GM19240 (cell line): ENCODE measurements at regions not wholly inside any gene's neighbourhood (a gene's known extent, or its start where the extent isn't known, plus 50 kb on each side); places are given as distances from the start of the nearest gene placed in this dataset.
A peak's percentile ranks its signal among the peaks of the same experiment; 100 is the strongest.

ENCODE experiments used
- DNase-seq: peaks from one replicate; pipeline ENCODE4 v3.0.0; 2011; ENCODE audit warnings: low spot score; ENCODE audit not compliant: insufficient read length

DNA sequence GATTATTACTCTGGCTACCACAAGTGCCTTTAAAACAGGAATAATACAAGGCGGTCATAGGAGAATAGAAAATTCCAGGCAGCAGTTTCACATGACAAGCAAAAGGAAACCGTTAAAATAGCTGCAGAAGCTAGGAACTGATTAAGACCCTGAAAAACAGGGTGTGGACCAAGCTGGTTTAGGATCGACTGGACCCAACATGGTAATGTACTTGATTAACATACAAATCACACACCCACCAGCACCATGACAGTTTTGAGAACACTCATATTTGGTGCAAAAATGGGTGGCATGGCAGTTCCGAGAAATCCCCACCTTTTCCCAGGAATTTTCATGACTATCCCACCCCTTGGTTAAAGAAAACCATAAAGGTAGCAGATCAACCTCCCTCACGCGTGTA is 51.9 kb upstream of the TMEM163 start:
- DNase-seq, result no peak

DNA sequence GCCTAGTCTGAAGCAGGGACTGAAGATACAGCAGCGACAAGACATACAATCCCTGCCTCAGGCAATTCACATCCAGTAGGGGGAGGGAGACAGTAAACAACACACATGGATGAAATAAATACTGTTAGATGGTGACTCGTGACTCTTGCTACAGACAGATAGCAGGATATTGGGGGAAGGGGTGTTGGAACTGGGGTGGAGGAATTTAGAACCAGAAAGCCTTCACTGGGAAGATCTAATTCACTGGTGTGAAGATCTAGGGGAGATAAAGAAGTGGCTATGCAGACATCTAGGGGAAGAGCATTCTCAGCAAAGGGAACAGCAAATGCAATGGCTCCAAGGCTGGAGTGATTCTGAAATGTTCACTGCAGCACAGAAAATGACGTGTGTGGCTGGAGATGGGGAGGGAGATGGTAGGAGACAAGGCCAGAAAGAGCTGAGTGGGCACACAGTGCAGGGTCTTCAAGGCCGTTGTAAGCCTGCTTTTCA is 52.6 kb upstream of the TMEM163 start:
- no peak for DNase-seq

DNA sequence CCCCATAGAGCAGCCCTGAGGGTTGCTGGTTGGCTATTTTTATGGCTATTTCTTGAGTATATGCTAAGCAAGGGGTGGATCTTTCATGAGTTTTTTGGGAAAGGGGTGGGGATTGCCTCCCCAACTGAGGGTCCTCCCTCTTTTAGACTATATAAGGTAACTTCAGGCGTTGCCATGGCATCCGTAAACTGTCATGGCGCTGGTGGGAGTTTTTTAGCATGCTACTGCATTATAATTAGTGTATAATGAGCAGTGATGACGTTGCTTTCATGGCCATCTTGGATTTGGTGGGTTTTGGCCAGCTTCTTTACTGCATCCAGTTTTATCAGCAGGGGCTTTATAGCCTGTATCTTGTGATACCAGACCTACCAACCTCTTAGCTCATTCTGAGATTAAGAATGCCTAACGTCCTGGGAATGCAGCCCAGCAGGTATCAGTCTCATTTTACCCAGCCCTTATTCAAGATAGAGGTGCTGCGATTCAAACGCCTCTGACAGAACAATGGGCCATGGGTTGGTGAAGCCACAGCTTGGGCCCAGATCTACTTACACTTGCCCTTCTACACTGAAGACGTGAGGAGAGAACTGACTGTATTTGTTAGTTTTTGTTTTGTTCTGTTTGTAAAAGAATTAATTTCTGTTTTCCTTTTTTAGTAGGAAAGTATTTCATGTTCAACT is 53.8 kb upstream of the TMEM163 start:
- DNase-seq, result no peak

DNA sequence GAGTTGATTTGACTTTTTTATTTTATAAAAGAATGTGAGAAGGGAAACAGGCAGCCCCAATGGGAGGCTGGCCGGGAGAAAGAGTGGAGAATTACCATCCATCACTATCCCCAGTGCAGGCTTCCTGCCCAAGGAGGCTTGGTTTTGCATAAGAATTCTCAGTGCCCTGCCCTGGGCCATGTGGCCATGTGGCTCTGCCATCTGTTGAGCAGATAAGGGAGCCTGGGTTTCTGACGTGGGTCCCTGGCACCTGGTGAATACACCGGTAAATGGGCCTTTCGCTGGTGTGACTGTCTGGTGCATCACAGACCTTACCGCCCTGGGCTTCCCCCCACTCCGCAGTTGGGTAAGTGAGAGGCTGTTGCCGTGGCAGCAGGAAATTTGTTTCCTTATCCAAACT is 54.5 kb upstream of the TMEM163 start:
- DNase-seq, result no peak

DNA sequence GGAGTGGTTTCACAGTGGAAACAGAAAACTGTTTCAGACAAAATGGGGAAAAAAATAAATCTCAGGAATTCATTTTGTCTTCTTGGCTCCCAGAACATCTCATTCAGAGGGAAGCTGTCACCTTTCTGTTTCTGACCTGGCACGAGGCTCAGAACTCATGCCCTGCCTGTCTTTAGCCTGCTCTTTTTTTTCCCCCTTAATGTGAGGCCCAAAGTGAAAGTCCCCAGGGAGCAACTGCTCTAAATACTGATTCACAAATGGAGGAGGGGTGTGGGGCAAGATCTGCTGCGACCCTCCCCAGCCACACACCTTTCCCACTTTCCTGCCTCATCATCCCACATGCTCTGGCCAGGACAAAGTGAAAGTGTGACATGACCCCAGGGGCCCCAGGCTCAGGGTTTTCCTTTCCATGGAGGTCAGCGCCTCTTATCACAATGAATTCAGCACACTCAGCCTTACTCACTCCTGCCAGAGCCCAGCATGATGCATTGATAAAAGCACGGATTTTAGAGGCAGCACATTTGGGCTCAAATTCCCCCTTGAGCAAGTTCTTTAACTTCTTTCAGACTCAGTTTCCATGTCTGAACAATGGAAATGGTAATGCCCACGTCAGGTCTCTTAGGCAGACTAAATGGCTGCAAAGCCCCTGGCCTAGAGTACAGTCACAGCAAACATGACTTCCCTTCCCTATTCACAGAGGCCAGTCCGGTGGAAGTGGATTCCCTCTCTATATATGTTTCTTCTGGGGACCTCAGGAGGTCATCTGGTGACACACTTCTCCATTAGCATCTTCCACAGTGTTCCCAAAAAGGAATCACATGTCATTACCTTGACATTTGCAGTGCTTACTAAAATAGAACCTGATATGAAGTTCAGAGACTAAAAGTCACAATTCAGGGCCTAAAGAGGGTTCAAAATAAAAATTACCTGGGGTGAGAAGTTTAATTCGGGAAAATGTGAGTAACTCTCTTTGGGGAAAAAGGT is 55.3 kb upstream of the TMEM163 start:
- DNase-seq, result no peak

DNA sequence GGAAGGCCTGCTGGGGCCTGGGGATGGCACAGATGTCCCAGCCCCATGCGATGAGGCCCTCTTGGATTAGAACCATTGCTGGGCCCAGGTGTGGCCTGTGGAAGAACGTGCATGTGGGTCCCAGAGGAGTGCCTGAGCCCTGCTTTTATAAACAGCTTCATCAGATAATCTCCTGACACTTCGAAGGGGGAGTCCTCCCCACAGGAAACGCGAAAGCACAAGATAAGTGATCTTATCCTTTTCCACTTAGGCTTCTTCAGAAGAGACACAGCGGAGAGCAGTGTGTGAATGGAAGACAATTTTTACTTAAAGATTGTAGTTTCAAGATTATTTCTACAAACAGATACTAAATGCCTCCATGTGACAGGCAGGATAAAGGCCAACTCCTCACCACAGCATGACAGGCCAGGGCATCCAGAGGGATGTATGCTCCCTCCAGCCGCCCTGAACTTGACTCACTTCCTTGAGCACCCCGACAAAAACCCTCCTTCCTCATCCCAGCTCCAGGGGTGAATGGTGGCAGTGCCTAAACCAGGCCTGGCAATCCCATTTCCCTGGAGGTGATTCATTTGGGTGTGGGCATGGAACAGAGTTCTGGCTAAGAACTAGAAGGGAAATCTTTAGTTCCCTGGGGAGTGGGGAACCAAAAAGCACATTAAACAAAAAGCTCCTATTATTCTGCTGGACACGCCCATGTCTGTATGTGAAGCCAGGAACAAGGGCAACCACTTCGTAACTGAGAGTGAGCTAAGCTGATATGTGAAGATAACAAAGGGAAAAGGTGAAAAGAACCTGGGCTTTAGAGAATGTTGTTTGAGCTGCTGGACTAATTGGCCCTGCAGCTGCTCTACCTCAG is 56.2 kb upstream of the TMEM163 start:
- DNase-seq, result no peak

DNA sequence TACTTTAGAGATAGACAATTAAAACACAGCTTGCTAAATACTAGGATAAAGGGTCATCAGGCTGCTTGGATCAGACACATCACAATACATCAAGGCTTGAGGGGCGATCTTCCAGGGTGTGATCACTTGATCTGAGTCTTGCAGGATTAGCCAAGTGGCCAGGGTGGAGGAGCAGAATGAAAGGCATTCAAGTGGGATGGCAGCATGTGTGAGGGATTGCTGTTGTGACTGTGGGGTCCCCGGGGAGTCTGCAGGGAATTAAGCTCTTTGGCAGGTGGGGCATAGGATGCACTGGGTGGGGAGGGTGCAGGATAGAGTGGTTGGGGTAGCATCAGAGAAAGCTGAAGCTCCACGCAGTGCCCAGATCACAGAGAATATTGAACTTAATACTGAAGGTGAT is 58.0 kb upstream of the TMEM163 start:
- DNase-seq, result no peak

DNA sequence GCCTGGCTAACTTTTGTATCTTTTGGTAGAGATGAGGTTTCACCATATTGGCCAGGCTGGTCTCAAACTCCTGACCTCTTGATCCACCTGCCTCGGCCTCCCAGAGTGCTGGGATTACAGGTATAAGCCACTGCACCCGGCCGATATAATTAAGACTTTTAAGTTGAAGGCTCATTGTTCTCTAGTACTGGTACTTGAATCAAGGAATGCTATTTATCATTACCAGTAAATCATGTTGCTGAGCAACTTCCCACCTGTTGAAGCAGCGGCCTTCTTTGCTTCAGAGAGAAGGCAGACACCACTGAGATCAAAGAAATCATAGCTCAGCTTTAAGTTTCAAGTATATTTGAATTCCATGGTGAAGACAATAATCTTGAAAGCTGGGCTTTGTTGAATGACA is 58.8 kb upstream of the TMEM163 start:
- DNase-seq, result no peak

DNA sequence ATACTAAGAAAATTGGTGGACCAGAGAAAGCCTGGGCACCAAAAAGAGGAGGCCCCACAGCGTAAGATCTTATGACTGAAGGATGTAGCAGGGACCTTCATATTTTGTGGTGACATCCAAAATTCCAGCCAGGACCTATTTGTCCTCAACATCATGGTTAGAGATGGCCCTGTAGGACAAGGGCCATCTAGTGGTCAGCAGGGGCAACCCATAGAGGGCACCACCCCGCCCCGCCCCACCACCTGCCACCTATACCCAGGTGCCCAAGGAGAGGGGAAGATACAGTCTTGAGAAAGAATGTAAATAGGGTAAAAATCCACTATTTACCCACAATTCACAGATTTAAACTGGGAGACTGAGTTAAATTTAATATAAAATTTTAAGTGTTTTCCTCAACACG is 59.6 kb upstream of the TMEM163 start:
- DNase-seq, result no peak

DNA sequence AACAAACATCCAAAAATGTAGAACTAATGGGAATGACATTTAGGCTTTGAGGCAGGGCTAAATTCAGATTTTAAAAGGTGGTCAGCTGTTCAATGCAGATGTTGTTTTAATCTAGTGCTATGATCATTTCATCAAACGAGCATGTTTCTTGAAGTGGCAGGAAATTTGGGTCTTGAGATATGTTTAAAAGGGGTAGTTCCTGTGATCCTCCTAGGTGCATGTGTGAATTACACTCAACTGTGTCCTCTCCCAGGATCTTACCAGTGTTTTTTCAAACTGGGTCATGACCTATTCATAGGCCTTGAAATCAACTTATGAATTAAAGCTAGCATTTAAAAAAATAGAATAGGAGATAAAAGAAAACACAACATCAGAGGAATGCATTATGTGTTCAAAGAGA is 57.4 kb upstream of the ACMSD start:
- DNase-seq, result no peak

DNA sequence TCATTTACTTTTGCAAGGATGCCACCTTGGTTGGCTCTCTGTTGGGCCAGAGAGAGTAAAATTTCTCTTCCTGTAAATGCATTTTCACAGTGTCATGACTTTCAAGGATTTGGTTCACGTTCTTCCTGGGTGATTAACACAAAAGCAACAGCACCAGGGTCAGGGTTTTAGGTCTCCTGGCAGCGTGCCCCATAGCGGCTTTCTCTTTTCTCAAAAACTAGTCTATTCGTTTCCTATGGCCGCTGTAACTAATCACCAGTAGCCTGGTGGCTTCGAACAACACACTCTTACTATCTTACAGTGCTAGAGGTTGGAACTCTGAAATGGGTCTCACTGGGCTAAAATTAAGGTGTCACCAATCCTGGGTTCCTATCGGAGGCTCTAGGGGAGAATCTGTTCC is 56.3 kb upstream of the ACMSD start:
- no peak for DNase-seq

DNA sequence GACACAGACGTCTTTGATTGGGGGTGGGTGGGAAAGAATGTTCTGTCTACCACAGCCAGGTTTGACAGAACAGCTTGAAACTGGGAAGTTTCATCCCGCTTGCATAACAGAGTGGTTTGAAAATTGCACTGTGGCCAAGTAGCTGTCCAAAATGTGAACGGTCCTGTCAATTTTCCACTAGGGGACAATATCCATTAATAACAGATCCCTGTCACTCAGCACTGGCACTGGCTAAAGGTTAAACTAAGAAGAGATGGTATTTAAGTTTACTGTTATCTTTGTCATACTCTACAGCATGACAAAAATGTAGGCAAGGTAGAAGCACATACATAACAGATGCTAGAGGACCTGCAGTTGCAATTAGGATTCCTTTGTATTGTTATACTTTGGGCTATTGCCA is 55.6 kb upstream of the ACMSD start:
- peak; percentile 39 for DNase-seq

DNA sequence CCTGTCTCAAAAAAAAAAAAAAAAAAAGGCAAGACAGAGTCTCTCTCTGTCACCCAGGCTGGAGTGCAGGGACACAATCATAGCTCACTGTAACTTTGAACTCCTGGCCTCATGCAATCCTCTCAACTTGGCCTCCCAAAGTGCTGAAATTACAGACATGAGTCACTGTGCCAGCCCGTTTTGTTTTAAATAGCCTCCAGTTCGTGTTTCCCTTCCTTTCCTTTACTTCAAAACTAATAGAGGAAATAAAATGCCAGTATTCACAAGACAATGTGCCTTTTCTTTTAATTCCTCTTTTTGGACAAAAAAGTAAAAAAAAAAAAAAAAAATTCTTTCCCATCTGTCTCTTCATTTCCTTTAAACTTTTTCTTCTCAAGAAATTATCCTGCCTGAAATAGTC is 54.5 kb upstream of the ACMSD start:
- no peak for DNase-seq

DNA sequence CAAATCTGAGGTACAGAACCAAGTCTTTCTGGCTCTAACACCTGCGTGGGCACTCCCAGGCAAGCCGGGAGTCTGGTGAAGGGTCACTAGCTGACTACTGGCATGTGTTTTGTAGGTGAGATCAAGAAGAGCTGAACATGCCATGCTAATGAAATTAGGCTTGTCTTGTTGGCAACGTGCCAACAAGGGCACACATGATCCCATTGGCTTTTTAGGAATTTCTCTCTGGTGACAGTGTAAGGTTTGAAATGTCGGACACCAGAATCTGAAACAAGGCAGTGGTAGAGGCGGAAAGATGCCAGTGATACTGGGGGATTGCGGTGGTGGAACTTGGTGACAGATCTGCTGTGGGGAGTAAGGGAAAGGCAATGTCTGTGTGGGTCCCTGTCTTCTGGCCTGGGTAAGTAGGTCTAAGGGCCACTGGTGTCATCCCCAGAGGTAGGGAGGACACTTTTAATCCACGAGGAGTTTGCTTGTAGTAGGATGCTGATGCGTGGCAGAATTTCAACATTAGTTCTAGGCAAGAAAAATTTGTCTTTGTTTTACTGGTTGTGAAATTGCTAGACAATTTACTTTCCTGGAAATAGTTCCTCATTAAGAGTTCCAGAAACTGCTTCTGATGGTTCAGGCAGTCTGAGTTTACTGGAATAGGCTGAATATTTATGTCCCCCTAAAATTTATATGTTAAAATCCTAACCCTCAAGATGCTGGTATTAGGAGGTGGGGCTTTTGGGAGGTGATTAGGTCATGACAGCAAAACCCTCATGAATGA is 52.6 kb upstream of the ACMSD start:
- no peak for DNase-seq

DNA sequence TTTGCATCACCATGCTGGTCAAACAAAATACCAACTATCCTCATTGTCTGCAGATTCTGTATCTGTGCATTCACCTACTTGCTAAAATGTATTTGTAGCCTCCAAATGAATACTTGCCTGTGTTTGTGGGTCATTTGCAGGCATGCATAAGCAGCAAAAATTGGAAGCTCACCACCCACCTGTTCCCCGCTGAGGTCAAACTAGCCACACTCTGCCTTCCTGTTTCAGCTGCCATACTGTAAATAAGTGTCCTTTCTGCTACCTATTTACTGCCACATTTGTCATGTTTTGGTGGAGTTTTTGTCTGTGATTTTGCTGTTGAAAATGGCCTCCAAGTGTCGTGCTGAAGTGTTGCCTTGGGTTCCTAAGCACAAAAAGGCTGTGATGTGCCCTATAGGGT is 50.0 kb upstream of the ACMSD start:
- no peak for DNase-seq
